ENCODE measurements at regions not wholly inside any gene's neighbourhood (a gene's known extent, or its start where the extent isn't known, plus 50 kb on each side); places are given as distances from the start of the nearest gene placed in this dataset.

DNA sequence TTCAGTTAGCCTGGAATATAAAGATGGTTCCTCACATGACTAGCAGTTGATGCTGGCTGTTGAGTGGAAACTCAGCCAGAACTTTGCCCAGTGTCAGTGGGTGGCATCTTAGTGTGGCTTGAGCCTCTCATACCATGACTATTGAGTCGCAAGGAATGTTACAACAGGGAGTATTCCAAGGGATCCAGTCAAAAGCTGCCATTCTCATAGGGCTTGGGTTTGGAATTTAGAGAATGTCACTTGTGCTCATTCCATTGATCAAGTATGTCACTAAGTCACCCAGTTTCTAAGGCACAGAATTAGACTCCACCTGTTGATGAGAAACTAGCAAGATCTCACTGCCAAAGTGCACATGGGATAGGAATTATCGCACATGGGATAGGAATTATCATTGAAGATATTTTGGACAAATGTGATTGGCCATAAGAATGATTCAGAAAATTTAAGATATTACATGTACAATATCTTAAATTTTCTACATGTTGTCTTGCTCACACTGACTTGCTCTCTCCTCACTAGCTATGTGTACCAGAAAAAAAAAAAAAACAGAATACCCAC, 1290.7 kb upstream of the ADGRL2 start:
- no peaks in the 10 kb centered on the region for H3K27me3 ChIP-seq
- H3K9me3 ChIP-seq: no peaks in the 10 kb centered on the region
- TF ChIP-seq CTCF (IDR thresholded peaks at IDR 0.05): no peak
- no peak for TF ChIP-seq POLR2A (IDR thresholded peaks at IDR 0.05)
- DNase-seq: no peak
- WGBS, 2 donors: 67 to 95% methylated on average over 2 of the region's 2 CpGs
- H3K4me1 ChIP-seq: no peaks in the 10 kb centered on the region
- H3K4me3 ChIP-seq: no peak overlapping the region
- H3K36me3 ChIP-seq (ENCODE audit: low read depth, missing control alignments): no peaks in the 10 kb centered on the region
- intact Hi-C loops (cut with DNase I; ENCODE audit: low total_unique reads): no loop called here
- no peak overlapping the region for H3K27ac ChIP-seq

- Histone ChIP-seq H3K9me3 (no peaks in the 10 kb centered on the region), H3K4me1 (no peaks in the 10 kb centered on the region), H3K27me3 (no peaks in the 10 kb centered on the region), H3K4me3 (no peak overlapping the region), H3K36me3 (ENCODE audit: low read depth, missing control alignments) (no peaks in the 10 kb centered on the region), H3K27ac (no peak overlapping the region)
- intact Hi-C loops (cut with DNase I; ENCODE audit: low total_unique reads): no loop called here
- 81 to 88% methylated on average over 2 of the region's 2 CpGs for WGBS, 2 donors
- no peak for TF ChIP-seq CTCF (IDR thresholded peaks at IDR 0.05)
- no peak for TF ChIP-seq POLR2A (IDR thresholded peaks at IDR 0.05)
- no peak for DNase-seq
Measured at GRCh38 chr1:80506216-80506615, 1294.5 kb upstream of the ADGRL2 start.

DNA sequence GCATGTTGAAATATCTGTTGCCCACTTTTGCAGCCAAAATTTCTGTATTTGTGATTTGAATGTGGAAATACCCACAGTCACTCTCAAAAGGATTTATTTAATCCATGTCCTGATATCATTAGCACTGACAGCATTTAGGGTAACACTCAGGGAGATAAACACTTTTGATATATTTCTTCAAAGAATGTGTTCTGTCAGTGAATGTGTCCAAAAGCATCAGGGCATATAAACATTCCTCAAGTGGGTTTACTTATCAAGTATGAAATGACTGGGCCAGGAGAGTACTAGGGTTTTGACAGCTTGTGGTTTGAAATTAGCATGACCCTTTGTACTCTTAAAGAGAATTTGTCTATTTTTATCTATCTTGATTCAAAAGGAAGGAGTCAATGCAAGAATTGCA, 1302.1 kb upstream of the ADGRL2 start:
- no peak for TF ChIP-seq CTCF (IDR thresholded peaks at IDR 0.05)
- no peak for TF ChIP-seq POLR2A (IDR thresholded peaks at IDR 0.05)
- Histone ChIP-seq H3K27me3 (no peaks in the 10 kb centered on the region), H3K27ac (no peak overlapping the region), H3K9me3 (no peaks in the 10 kb centered on the region), H3K36me3 (ENCODE audit: low read depth, missing control alignments) (no peaks in the 10 kb centered on the region), H3K4me1 (no peaks in the 10 kb centered on the region), H3K4me3 (no peak overlapping the region)
- intact Hi-C loops (cut with DNase I; ENCODE audit: low total_unique reads): no loop called here
- DNase-seq: no peak

DNA sequence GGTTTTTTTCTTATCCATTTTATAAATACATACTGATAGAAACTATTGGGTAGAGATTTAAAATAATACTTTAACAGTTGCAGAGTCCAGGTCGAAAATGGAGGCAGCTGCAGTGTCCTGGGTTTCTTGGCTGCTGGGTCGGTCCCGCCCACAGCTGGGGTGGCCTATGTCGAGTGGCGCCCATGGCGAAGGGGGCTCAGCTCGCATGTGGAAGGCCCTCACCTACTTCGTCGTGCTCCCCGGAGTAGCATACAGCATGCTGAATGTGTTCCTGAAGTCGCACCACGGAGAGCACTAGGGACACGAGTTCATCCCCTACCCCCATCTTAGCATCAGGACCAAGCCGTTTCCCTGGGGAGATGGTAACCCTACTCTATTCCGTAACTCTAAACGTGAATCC, 1304.9 kb upstream of the ADGRL2 start:
- H3K4me3 ChIP-seq: no peak overlapping the region
- H3K4me1 ChIP-seq: no peaks in the 10 kb centered on the region
- no peaks in the 10 kb centered on the region for H3K9me3 ChIP-seq
- no peak overlapping the region for H3K27ac ChIP-seq
- 75 to 76% methylated on average over 16 of the region's 16 CpGs for WGBS, 2 donors
- TF ChIP-seq CTCF (IDR thresholded peaks at IDR 0.05) (no peak), POLR2A (IDR thresholded peaks at IDR 0.05) (no peak)
- DNase-seq: no peak
- no peaks in the 10 kb centered on the region for H3K36me3 ChIP-seq (ENCODE audit: low read depth, missing control alignments)
- H3K27me3 ChIP-seq: no peaks in the 10 kb centered on the region
- intact Hi-C loops (cut with DNase I; ENCODE audit: low total_unique reads): no loop called here

DNA sequence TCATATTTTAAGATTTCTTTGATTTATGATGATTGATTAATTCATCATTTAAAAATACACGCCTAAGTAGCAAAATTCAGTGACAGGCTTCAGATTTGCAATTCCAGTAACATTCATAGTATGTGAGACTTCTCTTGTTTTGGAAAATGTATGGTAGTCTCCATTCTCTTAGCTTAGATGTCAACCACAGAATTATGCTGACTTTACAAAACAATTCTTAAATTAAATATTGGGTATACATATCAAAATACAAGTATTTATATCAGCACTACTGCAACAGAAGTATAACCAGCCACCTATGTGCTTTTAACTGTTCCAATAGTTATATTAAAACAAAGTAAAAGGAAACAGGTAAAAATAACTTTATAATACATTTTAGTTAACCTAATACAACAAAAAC, 1328.6 kb upstream of the ADGRL2 start:
- no peaks in the 10 kb centered on the region for H3K9me3 ChIP-seq
- no peaks in the 10 kb centered on the region for H3K36me3 ChIP-seq (ENCODE audit: low read depth, missing control alignments)
- no peaks in the 10 kb centered on the region for H3K27me3 ChIP-seq
- no peak for TF ChIP-seq POLR2A (IDR thresholded peaks at IDR 0.05)
- TF ChIP-seq CTCF (IDR thresholded peaks at IDR 0.05): no peak
- WGBS, 2 donors: 95 to 97% methylated on average over 1 of the region's 1 CpG
- no peaks in the 10 kb centered on the region for H3K4me1 ChIP-seq
- no peak for DNase-seq
- no peak overlapping the region for H3K27ac ChIP-seq
- H3K4me3 ChIP-seq: no peak overlapping the region
- intact Hi-C loops (cut with DNase I; ENCODE audit: low total_unique reads): no loop called here
